H1 (cell line): ENCODE measurements at regions not wholly inside any gene's neighbourhood (a gene's known extent, or its start where the extent isn't known, plus 50 kb on each side); places are given as distances from the start of the nearest gene placed in this dataset.
A peak's percentile ranks its signal among the peaks of the same experiment; 100 is the strongest.
"Not testable (repeated sequence)": the region's sequence is repeated elsewhere in the genome, so short reads cannot be mapped to it uniquely, and the experiment has no call there.

ENCODE experiments used
- CTCF ChIA-PET: fragments of 300-600 bp; sonication (Branson Sonifier 250); formaldehyde crosslinking; loops from one replicate; lab custom pipeline; 2021; ENCODE audit not compliant: partially characterized antibody; lab: Charles Lee
- POLR2A ChIA-PET: fragments of 300-600 bp; sonication (Branson Sonifier 250); formaldehyde crosslinking; loops from one replicate; lab custom pipeline; 2021; ENCODE audit warnings: inconsistent platforms; ENCODE audit not compliant: partially characterized antibody; lab: Charles Lee
- DNase-seq, 2 experiments: peaks; one replicate each; pipeline versions ENCODE4 v3.0.0 to v3.0.0-alpha.2; 2010 to 2022; ENCODE audit warnings: low spot score in 2 of 2, low read depth in 1 of 2, mixed read lengths in 1 of 2
- FAIRE-seq: peaks from 2 replicates; lab custom pipeline; 2011; peaks lifted over from hg19 to GRCh38; lab: Jason Lieb, UNC
- H2AFZ ChIP-seq: 2 replicates; pipeline ENCODE4 v1.8.1; 2012; ENCODE audit warnings: low read length, inconsistent platforms
- H2AK5ac ChIP-seq: 2 replicates; pipeline ENCODE4 v1.6.1; 2013; ENCODE audit warnings: low read depth, low read length
- H2BK120ac ChIP-seq: replicated peaks from 2 replicates; pipeline ENCODE3; 2013; ENCODE audit warnings: low read depth, low read length, inconsistent platforms
- H2BK12ac ChIP-seq: 2 replicates; pipeline ENCODE4 v1.6.1; 2013; ENCODE audit warnings: low read depth, low read length
- H2BK15ac ChIP-seq: 2 replicates; pipeline ENCODE4 v1.6.1; 2013; ENCODE audit warnings: low read length
- H2BK20ac ChIP-seq: 2 replicates; pipeline ENCODE4 v1.6.1; 2013; ENCODE audit warnings: low read length
- H2BK5ac ChIP-seq: 2 replicates; pipeline ENCODE4 v1.6.1; 2013; ENCODE audit warnings: low read depth, low read length
- H3K14ac ChIP-seq: 2 replicates; pipeline ENCODE4 v1.6.1; 2013; ENCODE audit warnings: inconsistent platforms; ENCODE audit not compliant: insufficient read length
- H3K18ac ChIP-seq: 2 replicates; pipeline ENCODE4 v1.6.1; 2013; ENCODE audit warnings: low read length; ENCODE audit errors: extremely low read depth
- H3K23ac ChIP-seq: 2 replicates; pipeline ENCODE4 v1.6.1; 2013; ENCODE audit warnings: inconsistent platforms; ENCODE audit not compliant: insufficient read length
- H3K23me2 ChIP-seq: 2 replicates; pipeline ENCODE4 v1.6.1; 2013; ENCODE audit warnings: low read depth, low read length
- H3K27ac ChIP-seq: 2 replicates; pipeline ENCODE4 v1.6.1; 2011; ENCODE audit warnings: low read depth, low read length, inconsistent platforms
- H3K27me3 ChIP-seq, 4 experiments: replicated peaks in 1 of 4; 1 replicate in 1 of 4; 2 replicates in 3 of 4; pipeline versions ENCODE4 v1.6.1 to v1.8.1; 2011 to 2013; ENCODE audit warnings: low read length in 3 of 4, mild to moderate bottlenecking in 3 of 4, inconsistent platforms in 2 of 4, mixed read lengths in 2 of 4, moderate library complexity in 1 of 4; ENCODE audit not compliant: control insufficient read depth in 3 of 4, insufficient read depth in 3 of 4; ENCODE audit errors: extremely low read depth in 1 of 4
- H3K36me3 ChIP-seq, 4 experiments: 2 replicates each; pipeline versions ENCODE4 v1.6.1 to v1.8.1; 2011 to 2013; ENCODE audit warnings: mild to moderate bottlenecking in 4 of 4, low read length in 3 of 4, moderate library complexity in 2 of 4, control low read depth in 1 of 4, inconsistent platforms in 1 of 4; ENCODE audit not compliant: insufficient read depth in 4 of 4, control insufficient read depth in 2 of 4
- H3K4ac ChIP-seq: replicated peaks from 2 replicates; pipeline ENCODE3; 2013; ENCODE audit warnings: low read length, low read depth, mixed read lengths, inconsistent platforms; ENCODE audit not compliant: insufficient read length
- H3K4me1 ChIP-seq, 4 experiments: replicated peaks in 1 of 4; 1 replicate in 1 of 4; 2 replicates in 3 of 4; pipeline versions ENCODE4 v1.6.1 to v1.8.1; 2011 to 2013; ENCODE audit warnings: low read length in 3 of 4, inconsistent platforms in 2 of 4, mixed read lengths in 1 of 4; ENCODE audit not compliant: insufficient read depth in 4 of 4, control insufficient read depth in 3 of 4
- H3K4me2 ChIP-seq, 2 experiments: 2 replicates each; pipeline versions ENCODE4 v1.6.1 to v1.8.1; 2011 to 2013; ENCODE audit warnings: low read depth in 2 of 2, low read length in 2 of 2, control low read depth in 1 of 2, inconsistent platforms in 1 of 2, mild to moderate bottlenecking in 1 of 2; ENCODE audit not compliant: insufficient read depth in 1 of 2
- H3K4me3 ChIP-seq, 4 experiments: fragments of 200-600, 300-600 bp in 1 of 4; sonication (generic), shearing (Covaris generic), sonication (Bioruptor Twin) in 1 of 4; 2 replicates each; pipeline versions ENCODE4 v1.5.1 to v1.8.1; 2011 to 2016; ENCODE audit warnings: low read length in 4 of 4, low read depth in 3 of 4, control low read depth in 2 of 4, inconsistent platforms in 2 of 4, mild to moderate bottlenecking in 2 of 4, mixed read lengths in 1 of 4, moderate library complexity in 1 of 4; ENCODE audit not compliant: insufficient read depth in 2 of 4; ENCODE audit errors: extremely low read depth in 1 of 4
- H3K56ac ChIP-seq: replicated peaks from 2 replicates; pipeline ENCODE3; 2013; ENCODE audit warnings: low read depth, mild to moderate bottlenecking, mixed read lengths, low read length, inconsistent platforms; ENCODE audit not compliant: insufficient read length
- H3K79me1 ChIP-seq: 2 replicates; pipeline ENCODE4 v1.6.1; 2013; ENCODE audit warnings: low read depth, low read length, control low read depth
- H3K79me2 ChIP-seq, 2 experiments: 2 replicates each; pipeline versions ENCODE4 v1.6.1 to v1.8.1; 2012 to 2013; ENCODE audit warnings: low read length in 2 of 2, mild to moderate bottlenecking in 2 of 2, inconsistent platforms in 1 of 2; ENCODE audit not compliant: insufficient read depth in 2 of 2, control insufficient read depth in 1 of 2
- H3K9ac ChIP-seq, 4 experiments: replicated peaks in 1 of 4; 1 replicate in 1 of 4; 2 replicates in 3 of 4; pipeline versions ENCODE4 v1.6.1 to v1.8.1; 2011 to 2013; ENCODE audit warnings: low read depth in 3 of 4, low read length in 3 of 4, control low read depth in 2 of 4, mild to moderate bottlenecking in 2 of 4, moderate library complexity in 2 of 4, inconsistent platforms in 1 of 4; ENCODE audit errors: extremely low read depth in 1 of 4
- H3K9me3 ChIP-seq, 2 experiments: 2 replicates each; pipeline versions ENCODE4 v1.6.1 to v1.8.1; 2012 to 2013; ENCODE audit warnings: mild to moderate bottlenecking in 2 of 2, moderate library complexity in 2 of 2, control low read depth in 1 of 2, inconsistent platforms in 1 of 2, low read depth in 1 of 2, low read length in 1 of 2, mixed read lengths in 1 of 2; ENCODE audit not compliant: insufficient read depth in 2 of 2
- H4K20me1 ChIP-seq, 2 experiments: replicated peaks in 1 of 2; 2 replicates each; pipeline versions ENCODE3 to v1.8.1; 2011 to 2013; ENCODE audit warnings: inconsistent platforms in 2 of 2, low read length in 2 of 2, mild to moderate bottlenecking in 1 of 2; ENCODE audit not compliant: insufficient read depth in 2 of 2, control insufficient read depth in 1 of 2
- H4K5ac ChIP-seq: 2 replicates; pipeline ENCODE4 v1.6.1; 2013; ENCODE audit warnings: low read length, low read depth, mixed read lengths, inconsistent platforms; ENCODE audit not compliant: insufficient read length
- H4K8ac ChIP-seq: 2 replicates; pipeline ENCODE4 v1.8.0; 2013; ENCODE audit warnings: mild to moderate bottlenecking, moderate library complexity, low read length, inconsistent platforms; ENCODE audit not compliant: insufficient read depth; ENCODE audit errors: extremely low read depth
- H4K91ac ChIP-seq: replicated peaks from 2 replicates; pipeline ENCODE3; 2013; ENCODE audit warnings: low read length, mixed read lengths, inconsistent platforms; ENCODE audit not compliant: insufficient read length
- WGBS, 2 experiments: shearing (Covaris generic) in 1 of 2; methylation state at CpG; one replicate each; pipeline versions ENCODE4 v1.1.6 to v1.1.7; 2013 to 2015; ENCODE audit warnings: low lambda C conversion rate in 2 of 2, mixed read lengths in 2 of 2, inconsistent platforms in 1 of 2, low coverage in 1 of 2, missing lambda C conversion rate in 1 of 2; ENCODE audit not compliant: insufficient replicate concordance in 2 of 2, insufficient coverage in 1 of 2, insufficient read length in 1 of 2; ENCODE audit errors: extremely low coverage in 1 of 2, missing lambda C conversion rate in 1 of 2; 5-methylcytosine and 5-hydroxymethylcytosine counted together

GRCh38 chr1:146513754-146514153 lies 284.9 kb upstream of the NOTCH2NLA start:
- H4K91ac ChIP-seq, H2BK120ac ChIP-seq, H2BK20ac ChIP-seq, H3K23me2 ChIP-seq, H3K4me2 ChIP-seq, H3K27ac ChIP-seq, H3K27me3 ChIP-seq, H3K36me3 ChIP-seq, DNase-seq, H2AFZ ChIP-seq, H3K9me3 ChIP-seq, H3K4me3 ChIP-seq, H4K5ac ChIP-seq, H3K18ac ChIP-seq, H3K79me1 ChIP-seq, CTCF ChIA-PET, H3K9ac ChIP-seq, H3K23ac ChIP-seq, H2BK15ac ChIP-seq, H3K14ac ChIP-seq, H4K8ac ChIP-seq, H3K79me2 ChIP-seq, H3K4me1 ChIP-seq, H4K20me1 ChIP-seq, POLR2A ChIA-PET, H2BK12ac ChIP-seq, H3K56ac ChIP-seq, H2AK5ac ChIP-seq, H2BK5ac ChIP-seq, H3K4ac ChIP-seq: not testable (repeated sequence)
- no CpG with 5 or more reads among the region's 4 CpGs for WGBS, 2 experiments
- peak; percentile 7 for FAIRE-seq

- H3K9me3 ChIP-seq, FAIRE-seq, H2BK15ac ChIP-seq, H3K4me3 ChIP-seq, H3K27me3 ChIP-seq, CTCF ChIA-PET, H2BK5ac ChIP-seq, H4K5ac ChIP-seq, H3K14ac ChIP-seq, H2AFZ ChIP-seq, H4K8ac ChIP-seq, H3K23me2 ChIP-seq, H3K18ac ChIP-seq, H4K91ac ChIP-seq, DNase-seq, H2BK12ac ChIP-seq, H3K27ac ChIP-seq, H3K23ac ChIP-seq, POLR2A ChIA-PET, H3K9ac ChIP-seq, H2AK5ac ChIP-seq, H2BK20ac ChIP-seq, H3K4me2 ChIP-seq, H3K79me2 ChIP-seq, H3K4me1 ChIP-seq, H3K36me3 ChIP-seq, H3K79me1 ChIP-seq, H4K20me1 ChIP-seq, H3K4ac ChIP-seq, H2BK120ac ChIP-seq, H3K56ac ChIP-seq: not testable (repeated sequence)
- 100% methylated on average over 2 of the region's 7 CpGs; no CpG with 5 or more reads in 1 of the 2 experiments for WGBS, 2 experiments
Measured at GRCh38 chr1:146511047-146511777, 282.4 kb upstream of the NOTCH2NLA start.
